Activated naive CD8-positive, alpha-beta T cell (primary cell): ENCODE measurements at regions not wholly inside any gene's neighbourhood (a gene's known extent, or its start where the extent isn't known, plus 50 kb on each side); places are given as distances from the start of the nearest gene placed in this dataset.
"Not testable (repeated sequence)": the region's sequence is repeated elsewhere in the genome, so short reads cannot be mapped to it uniquely, and the experiment has no call there.

ENCODE experiments used
- H3K27ac Mint-ChIP-seq: one replicate; pipeline ENCODE4 v1.8.0; 2021; ENCODE audit warnings: mixed read lengths
- H3K27me3 Mint-ChIP-seq: one replicate; pipeline ENCODE4 v1.8.0; 2021; ENCODE audit warnings: mixed read lengths
- H3K36me3 Mint-ChIP-seq: one replicate; pipeline ENCODE4 v1.8.0; 2021; ENCODE audit warnings: mixed read lengths
- H3K4me1 Mint-ChIP-seq: one replicate; pipeline ENCODE4 v1.8.0; 2021; ENCODE audit warnings: low read depth, mixed read lengths
- H3K4me3 Mint-ChIP-seq: one replicate; pipeline ENCODE4 v1.8.0; 2021; ENCODE audit warnings: mild to moderate bottlenecking, mixed read lengths
- H3K9me3 Mint-ChIP-seq: one replicate; pipeline ENCODE4 v1.8.0; 2021; ENCODE audit warnings: low read depth, mixed read lengths

GRCh38 chr9:88905506-88905905 is 85.8 kb upstream of the S1PR3 start:
- H3K36me3 Mint-ChIP-seq = peaks cover 6% of the 10 kb centered on the region
- no peaks in the 10 kb centered on the region for H3K4me1 Mint-ChIP-seq
- H3K9me3 Mint-ChIP-seq = peaks cover 9% of the 10 kb centered on the region
- peaks cover 30% of the 10 kb centered on the region for H3K27me3 Mint-ChIP-seq
- no peak overlapping the region for H3K4me3 Mint-ChIP-seq
- no peak overlapping the region for H3K27ac Mint-ChIP-seq

GRCh38 chr9:88915916-88916315 is 75.4 kb upstream of the S1PR3 start:
- peaks cover 5% of the 10 kb centered on the region for H3K27me3 Mint-ChIP-seq
- no peak overlapping the region for H3K4me3 Mint-ChIP-seq
- H3K27ac Mint-ChIP-seq = no peak overlapping the region
- H3K9me3 Mint-ChIP-seq = peaks cover 3% of the 10 kb centered on the region
- peaks cover 24% of the 10 kb centered on the region for H3K4me1 Mint-ChIP-seq
- peaks cover 7% of the 10 kb centered on the region for H3K36me3 Mint-ChIP-seq

GRCh38 chr9:88916894-88917293 is 74.4 kb upstream of the S1PR3 start:
- peaks cover 34% of the 10 kb centered on the region for H3K4me1 Mint-ChIP-seq
- H3K27me3 Mint-ChIP-seq = peaks cover 5% of the 10 kb centered on the region
- no peak overlapping the region for H3K4me3 Mint-ChIP-seq
- no peak overlapping the region for H3K27ac Mint-ChIP-seq
- peaks cover 7% of the 10 kb centered on the region for H3K36me3 Mint-ChIP-seq
- peaks cover 3% of the 10 kb centered on the region for H3K9me3 Mint-ChIP-seq

- Mint-ChIP-seq H3K36me3 (peaks cover 7% of the 10 kb centered on the region), H3K27ac (no peak overlapping the region), H3K4me3 (no peak overlapping the region), H3K27me3 (peaks cover 5% of the 10 kb centered on the region), H3K4me1 (peaks cover 38% of the 10 kb centered on the region), H3K9me3 (peaks cover 3% of the 10 kb centered on the region)
Observed at GRCh38 chr9:88917375-88917774, 73.9 kb upstream of the S1PR3 start.

GRCh38 chr9:88918537-88918936 is 72.7 kb upstream of the S1PR3 start:
- not testable (repeated sequence) for H3K4me3 Mint-ChIP-seq, H3K9me3 Mint-ChIP-seq, H3K27ac Mint-ChIP-seq, H3K36me3 Mint-ChIP-seq, H3K27me3 Mint-ChIP-seq
- peaks cover 46% of the 10 kb centered on the region for H3K4me1 Mint-ChIP-seq

GRCh38 chr9:88920645-88921044 is 70.6 kb upstream of the S1PR3 start:
- Mint-ChIP-seq H3K36me3 (peaks cover 5% of the 10 kb centered on the region), H3K27me3 (peaks cover 1% of the 10 kb centered on the region), H3K27ac (no peak overlapping the region), H3K4me1 (peaks cover 54% of the 10 kb centered on the region), H3K9me3 (peaks cover 3% of the 10 kb centered on the region), H3K4me3 (no peak overlapping the region)

GRCh38 chr9:88922091-88922490 is 69.2 kb upstream of the S1PR3 start:
- peaks cover 5% of the 10 kb centered on the region for H3K36me3 Mint-ChIP-seq
- H3K27ac Mint-ChIP-seq = no peak overlapping the region
- H3K27me3 Mint-ChIP-seq = peaks cover 1% of the 10 kb centered on the region
- H3K4me1 Mint-ChIP-seq = peaks cover 53% of the 10 kb centered on the region
- peaks cover 3% of the 10 kb centered on the region for H3K9me3 Mint-ChIP-seq
- peak overlapping the region; percentile 71 for H3K4me3 Mint-ChIP-seq

- Mint-ChIP-seq H3K9me3 (peaks cover 3% of the 10 kb centered on the region), H3K4me1 (peaks cover 53% of the 10 kb centered on the region), H3K27me3 (peaks cover 1% of the 10 kb centered on the region), H3K27ac (peak overlapping the region; percentile 18), H3K36me3 (peaks cover 5% of the 10 kb centered on the region), H3K4me3 (peak overlapping the region; percentile 71)
Observed at GRCh38 chr9:88923092-88923491, 68.2 kb upstream of the S1PR3 start.

GRCh38 chr9:88923653-88924288 is 67.5 kb upstream of the S1PR3 start:
- peaks cover 3% of the 10 kb centered on the region for H3K9me3 Mint-ChIP-seq
- H3K4me3 Mint-ChIP-seq = no peak overlapping the region
- no peak overlapping the region for H3K27ac Mint-ChIP-seq
- peaks cover 53% of the 10 kb centered on the region for H3K4me1 Mint-ChIP-seq
- peaks cover 1% of the 10 kb centered on the region for H3K27me3 Mint-ChIP-seq
- peaks cover 5% of the 10 kb centered on the region for H3K36me3 Mint-ChIP-seq

- Mint-ChIP-seq H3K36me3 (no peaks in the 10 kb centered on the region), H3K9me3 (peaks cover 5% of the 10 kb centered on the region), H3K4me3 (no peak overlapping the region), H3K27me3 (peaks cover 1% of the 10 kb centered on the region), H3K4me1 (peaks cover 41% of the 10 kb centered on the region), H3K27ac (no peak overlapping the region)
Observed at GRCh38 chr9:88925481-88925880, 65.8 kb upstream of the S1PR3 start.

- Mint-ChIP-seq H3K9me3 (peaks cover 10% of the 10 kb centered on the region), H3K27ac (no peak overlapping the region), H3K4me1 (peaks cover 27% of the 10 kb centered on the region), H3K4me3 (no peak overlapping the region), H3K36me3 (peaks cover 3% of the 10 kb centered on the region), H3K27me3 (peaks cover 1% of the 10 kb centered on the region)
Observed at GRCh38 chr9:88926781-88927505, 64.3 kb upstream of the S1PR3 start.

- H3K9me3 Mint-ChIP-seq = peaks cover 10% of the 10 kb centered on the region
- H3K4me1 Mint-ChIP-seq = peaks cover 21% of the 10 kb centered on the region
- peaks cover 1% of the 10 kb centered on the region for H3K27me3 Mint-ChIP-seq
- H3K27ac Mint-ChIP-seq = no peak overlapping the region
- peaks cover 3% of the 10 kb centered on the region for H3K36me3 Mint-ChIP-seq
- no peak overlapping the region for H3K4me3 Mint-ChIP-seq
Observed at GRCh38 chr9:88927510-88927909, 63.8 kb upstream of the S1PR3 start.

- no peak overlapping the region for H3K27ac Mint-ChIP-seq
- H3K36me3 Mint-ChIP-seq = peaks cover 3% of the 10 kb centered on the region
- H3K9me3 Mint-ChIP-seq = peaks cover 10% of the 10 kb centered on the region
- H3K4me3 Mint-ChIP-seq = no peak overlapping the region
- H3K27me3 Mint-ChIP-seq = peaks cover 5% of the 10 kb centered on the region
- peaks cover 3% of the 10 kb centered on the region for H3K4me1 Mint-ChIP-seq
Observed at GRCh38 chr9:88930716-88931115, 60.6 kb upstream of the S1PR3 start.

- H3K4me3 Mint-ChIP-seq = no peak overlapping the region
- peaks cover 9% of the 10 kb centered on the region for H3K27me3 Mint-ChIP-seq
- peaks cover 3% of the 10 kb centered on the region for H3K36me3 Mint-ChIP-seq
- H3K9me3 Mint-ChIP-seq = peaks cover 10% of the 10 kb centered on the region
- H3K27ac Mint-ChIP-seq = no peak overlapping the region
- no peaks in the 10 kb centered on the region for H3K4me1 Mint-ChIP-seq
Observed at GRCh38 chr9:88932766-88933165, 58.5 kb upstream of the S1PR3 start.

GRCh38 chr9:88933607-88934379 is 57.5 kb upstream of the S1PR3 start:
- peaks cover 3% of the 10 kb centered on the region for H3K36me3 Mint-ChIP-seq
- no peak overlapping the region for H3K27ac Mint-ChIP-seq
- H3K9me3 Mint-ChIP-seq = peaks cover 10% of the 10 kb centered on the region
- H3K27me3 Mint-ChIP-seq = peaks cover 9% of the 10 kb centered on the region
- no peaks in the 10 kb centered on the region for H3K4me1 Mint-ChIP-seq
- no peak overlapping the region for H3K4me3 Mint-ChIP-seq
